A673 (cell line): ENCODE measurements at regions not wholly inside any gene's neighbourhood (a gene's known extent, or its start where the extent isn't known, plus 50 kb on each side); places are given as distances from the start of the nearest gene placed in this dataset.

Experiments
- CTCF ChIP-seq: fragments of 300-800, 200-600 bp; sonication (generic); conservative IDR thresholded peaks from 2 replicates; pipeline ENCODE4 v1.5.1; 2017; ENCODE audit warnings: low read depth, mild to moderate bottlenecking, antibody characterized with exemption, low read length, moderate library complexity, mixed read lengths
- EZH2 ChIP-seq: fragments of 200-600 bp; sonication (generic); IDR thresholded peaks from 2 replicates; pipeline ENCODE4 v1.6.1; 2017; ENCODE audit warnings: borderline replicate concordance, low read depth, mild to moderate bottlenecking, mixed read lengths, antibody characterized with exemption, low read length; ENCODE audit not compliant: poor library complexity, severe bottlenecking

DNA sequence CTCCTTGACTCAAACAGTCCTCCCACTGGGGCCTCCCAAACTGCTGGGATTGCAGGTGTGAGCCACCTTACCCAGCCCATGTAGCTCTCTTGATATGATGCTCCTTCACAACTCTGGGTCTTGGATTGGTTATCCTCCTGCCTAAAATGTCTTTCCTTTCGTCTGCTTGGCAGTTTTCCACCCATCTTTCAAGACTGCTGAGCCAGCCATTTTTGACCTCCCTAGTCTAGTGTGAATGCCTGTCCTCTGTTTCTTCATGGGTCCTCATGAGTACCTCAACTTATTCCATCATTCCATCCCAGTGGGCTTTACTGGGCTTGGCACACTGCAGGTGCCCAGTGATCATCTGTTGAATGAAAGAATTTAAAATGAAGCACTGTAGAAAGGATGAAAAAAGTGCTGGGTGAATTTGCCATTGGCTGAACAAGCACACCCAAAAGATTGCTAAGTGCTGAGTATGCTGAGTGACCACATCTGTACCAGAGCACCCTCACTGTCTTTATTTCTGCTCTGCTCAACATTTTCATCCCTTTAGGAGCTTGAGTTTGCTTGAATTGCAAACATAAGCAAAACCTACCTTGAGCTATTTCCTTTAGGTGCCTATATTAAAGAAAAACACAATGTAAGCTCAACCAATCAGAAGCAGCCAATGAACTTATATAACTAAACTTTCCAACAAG lies 84.8 kb upstream of the FAM169A start:
- TF ChIP-seq CTCF (no peak), EZH2 (no peak)
